Keratinocyte (primary cell): ENCODE measurements at regions not wholly inside any gene's neighbourhood (a gene's known extent, or its start where the extent isn't known, plus 50 kb on each side); places are given as distances from the start of the nearest gene placed in this dataset.

Experiments
- DNase-seq: peaks from one replicate; pipeline ENCODE4 v3.0.0-alpha.2; 2011; ENCODE audit warnings: low read depth, missing footprints, low spot score
- FAIRE-seq: peaks from 2 replicates; lab custom pipeline; 2011; peaks lifted over from hg19 to GRCh38; lab: Jason Lieb, UNC
- H2AFZ ChIP-seq: 2 replicates; pipeline ENCODE4 v1.6.0; 2012; ENCODE audit warnings: low read length, control low read depth, inconsistent platforms; ENCODE audit not compliant: control insufficient read depth
- H3K27ac ChIP-seq: 2 replicates; pipeline ENCODE4 v1.5.1; 2011; ENCODE audit warnings: low read length; ENCODE audit not compliant: control insufficient read depth, insufficient read depth
- H3K27me3 ChIP-seq: 3 replicates; pipeline ENCODE4 v1.6.0; 2011; ENCODE audit warnings: low read length; ENCODE audit not compliant: control insufficient read depth, insufficient read depth; ENCODE audit errors: extremely low read depth
- H3K36me3 ChIP-seq, 2 experiments: 2 replicates in 1 of 2; 3 replicates in 1 of 2; pipeline ENCODE4 v1.5.1; 2011; ENCODE audit warnings: low read length in 2 of 2, mild to moderate bottlenecking in 1 of 2; ENCODE audit not compliant: control insufficient read depth in 2 of 2, insufficient read depth in 2 of 2; ENCODE audit errors: extremely low read depth in 1 of 2
- H3K4me1 ChIP-seq: 3 replicates; pipeline ENCODE4 v1.5.1; 2011; ENCODE audit warnings: low read length; ENCODE audit not compliant: control insufficient read depth, insufficient read depth; ENCODE audit errors: extremely low read depth
- H3K4me2 ChIP-seq: 3 replicates; pipeline ENCODE4 v1.6.0; 2011; ENCODE audit warnings: low read depth, low read length; ENCODE audit not compliant: control insufficient read depth, insufficient read depth; ENCODE audit errors: extremely low read depth
- H3K4me3 ChIP-seq, 3 experiments: fragments of 200-600 bp in 1 of 3; sonication (generic) in 1 of 3; 2 replicates in 2 of 3; 3 replicates in 1 of 3; pipeline ENCODE4 v1.5.1; 2011 to 2016; ENCODE audit warnings: low read length in 3 of 3, mild to moderate bottlenecking in 3 of 3, control low read depth in 2 of 3, inconsistent platforms in 1 of 3, low read depth in 1 of 3, mixed read lengths in 1 of 3, mixed run types in 1 of 3, moderate library complexity in 1 of 3; ENCODE audit not compliant: control insufficient read depth in 2 of 3, insufficient read depth in 2 of 3; ENCODE audit errors: extremely low read depth in 1 of 3
- H3K79me2 ChIP-seq: 2 replicates; pipeline ENCODE4 v1.6.0; 2012; ENCODE audit warnings: low read length; ENCODE audit not compliant: control insufficient read depth, insufficient read depth
- H3K9ac ChIP-seq: 3 replicates; pipeline ENCODE4 v1.6.0; 2011; ENCODE audit warnings: low read length; ENCODE audit not compliant: control insufficient read depth, insufficient read depth; ENCODE audit errors: extremely low read depth
- H3K9me1 ChIP-seq: 3 replicates; pipeline ENCODE4 v1.6.0; 2011; ENCODE audit warnings: low read length; ENCODE audit not compliant: control insufficient read depth, insufficient read depth; ENCODE audit errors: extremely low read depth
- H3K9me3 ChIP-seq: 2 replicates; pipeline ENCODE4 v1.5.1; 2012; ENCODE audit warnings: low read depth, low read length; ENCODE audit not compliant: control insufficient read depth
- H4K20me1 ChIP-seq: 3 replicates; pipeline ENCODE4 v1.6.0; 2011; ENCODE audit warnings: low read length; ENCODE audit not compliant: control insufficient read depth, insufficient read depth; ENCODE audit errors: extremely low read depth
- EZH2 ChIP-seq: IDR thresholded peaks from one replicate; pipeline ENCODE4 v1.6.1; 2012; ENCODE audit warnings: inconsistent platforms, mild to moderate bottlenecking, low read length, moderate library complexity
- dilution Hi-C: fragments of 300-500 bp; cut with MboI; formaldehyde crosslinking; loops from one replicate; pipeline ENCODE4 v1.7.0; 2020; ENCODE audit warnings: low sequenced_read_pairs; ENCODE audit not compliant: extremely low pct_ligation_motif_present
- TF ChIP-seq, protein P1 (sequence below), 3 experiments: IDR thresholded peaks in 1 of 3; conservative IDR thresholded peaks in 1 of 3; optimal IDR thresholded peaks in 1 of 3; 2 replicates in 2 of 3; 3 replicates in 1 of 3; pipeline versions ENCODE3 to v1.5.1; 2011; ENCODE audit warnings: low read length in 3 of 3, mild to moderate bottlenecking in 3 of 3, moderate library complexity in 2 of 3, control low read depth in 1 of 3, inconsistent platforms in 1 of 3; ENCODE audit not compliant: insufficient read depth in 2 of 3; ENCODE audit errors: extremely low read depth in 1 of 3

GRCh38 chr1:189175889-189176288 lies 1301.8 kb downstream of the BRINP3 start:
- dilution Hi-C loops: no loop called here
- TF ChIP-seq EZH2: no peak
- TF ChIP-seq, protein P1, sequence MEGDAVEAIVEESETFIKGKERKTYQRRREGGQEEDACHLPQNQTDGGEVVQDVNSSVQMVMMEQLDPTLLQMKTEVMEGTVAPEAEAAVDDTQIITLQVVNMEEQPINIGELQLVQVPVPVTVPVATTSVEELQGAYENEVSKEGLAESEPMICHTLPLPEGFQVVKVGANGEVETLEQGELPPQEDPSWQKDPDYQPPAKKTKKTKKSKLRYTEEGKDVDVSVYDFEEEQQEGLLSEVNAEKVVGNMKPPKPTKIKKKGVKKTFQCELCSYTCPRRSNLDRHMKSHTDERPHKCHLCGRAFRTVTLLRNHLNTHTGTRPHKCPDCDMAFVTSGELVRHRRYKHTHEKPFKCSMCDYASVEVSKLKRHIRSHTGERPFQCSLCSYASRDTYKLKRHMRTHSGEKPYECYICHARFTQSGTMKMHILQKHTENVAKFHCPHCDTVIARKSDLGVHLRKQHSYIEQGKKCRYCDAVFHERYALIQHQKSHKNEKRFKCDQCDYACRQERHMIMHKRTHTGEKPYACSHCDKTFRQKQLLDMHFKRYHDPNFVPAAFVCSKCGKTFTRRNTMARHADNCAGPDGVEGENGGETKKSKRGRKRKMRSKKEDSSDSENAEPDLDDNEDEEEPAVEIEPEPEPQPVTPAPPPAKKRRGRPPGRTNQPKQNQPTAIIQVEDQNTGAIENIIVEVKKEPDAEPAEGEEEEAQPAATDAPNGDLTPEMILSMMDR (optimal IDR thresholded peaks at IDR 0.05 in 1 of 3, IDR thresholded peaks at IDR 0.05 in 1 of 3, conservative IDR thresholded peaks at IDR 0.05 in 1 of 3; ENCODE audit: extremely low read depth in 1 of 3, insufficient read depth in 2 of 3, low read length in 3 of 3): no peak
- Histone ChIP-seq H3K36me3 (no peaks in the 10 kb centered on the region), H3K4me1 (no peaks in the 10 kb centered on the region), H3K27me3 (no peaks in the 10 kb centered on the region), H3K9me3 (no peaks in the 10 kb centered on the region), H3K4me3 (no peak overlapping the region), H3K27ac (no peak overlapping the region), H3K9me1 (no peaks in the 10 kb centered on the region), H3K9ac (no peak overlapping the region), H3K79me2 (no peaks in the 10 kb centered on the region), H3K4me2 (no peak overlapping the region), H2AFZ (no peak overlapping the region), H4K20me1 (no peaks in the 10 kb centered on the region)
- DNase-seq: no peak
- FAIRE-seq: no peak

DNA sequence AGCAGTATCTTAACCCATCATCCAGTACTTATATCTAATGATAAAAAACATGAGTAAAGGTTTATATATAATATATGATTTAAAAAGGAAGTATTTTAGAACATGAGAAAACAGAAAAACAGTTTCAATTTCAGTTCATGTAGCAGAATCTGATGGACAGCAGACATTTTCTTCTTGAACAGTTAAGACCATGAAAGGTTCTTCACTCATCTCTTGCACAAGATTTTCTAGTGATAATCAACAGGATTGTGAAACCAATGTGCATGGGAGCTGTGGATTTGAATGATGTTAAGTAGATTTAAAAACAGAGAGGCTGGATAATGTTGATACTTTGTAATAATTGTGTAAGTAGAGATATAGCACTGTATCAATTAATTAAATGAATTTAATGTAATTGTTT lies 1297.6 kb downstream of the BRINP3 start:
- Histone ChIP-seq H3K27me3 (no peaks in the 10 kb centered on the region), H2AFZ (no peak overlapping the region), H3K4me3 (no peak overlapping the region), H3K27ac (no peak overlapping the region), H3K9me1 (no peaks in the 10 kb centered on the region), H3K4me1 (no peaks in the 10 kb centered on the region), H3K36me3 (no peaks in the 10 kb centered on the region), H3K4me2 (no peak overlapping the region), H4K20me1 (no peaks in the 10 kb centered on the region), H3K9me3 (no peaks in the 10 kb centered on the region), H3K79me2 (no peaks in the 10 kb centered on the region), H3K9ac (no peak overlapping the region)
- dilution Hi-C loops: no loop called here
- TF ChIP-seq, protein P1 (optimal IDR thresholded peaks at IDR 0.05 in 1 of 3, IDR thresholded peaks at IDR 0.05 in 1 of 3, conservative IDR thresholded peaks at IDR 0.05 in 1 of 3; ENCODE audit: extremely low read depth in 1 of 3, insufficient read depth in 2 of 3, low read length in 3 of 3): no peak
- no peak for TF ChIP-seq EZH2
- DNase-seq (no peak), FAIRE-seq (no peak)
